SIG-M5 treated with dmso at 0.1 percent for 504 hours (cell line): ENCODE measurements at regions not wholly inside any gene's neighbourhood (a gene's known extent, or its start where the extent isn't known, plus 50 kb on each side); places are given as distances from the start of the nearest gene placed in this dataset.
"Not testable (repeated sequence)": the region's sequence is repeated elsewhere in the genome, so short reads cannot be mapped to it uniquely, and the experiment has no call there.

ENCODE experiments used
- DNase-seq: peaks from one replicate; lab custom pipeline; 2025; ENCODE audit not compliant: unreplicated experiment; lab: John Stamatoyannopoulos, UW

DNA sequence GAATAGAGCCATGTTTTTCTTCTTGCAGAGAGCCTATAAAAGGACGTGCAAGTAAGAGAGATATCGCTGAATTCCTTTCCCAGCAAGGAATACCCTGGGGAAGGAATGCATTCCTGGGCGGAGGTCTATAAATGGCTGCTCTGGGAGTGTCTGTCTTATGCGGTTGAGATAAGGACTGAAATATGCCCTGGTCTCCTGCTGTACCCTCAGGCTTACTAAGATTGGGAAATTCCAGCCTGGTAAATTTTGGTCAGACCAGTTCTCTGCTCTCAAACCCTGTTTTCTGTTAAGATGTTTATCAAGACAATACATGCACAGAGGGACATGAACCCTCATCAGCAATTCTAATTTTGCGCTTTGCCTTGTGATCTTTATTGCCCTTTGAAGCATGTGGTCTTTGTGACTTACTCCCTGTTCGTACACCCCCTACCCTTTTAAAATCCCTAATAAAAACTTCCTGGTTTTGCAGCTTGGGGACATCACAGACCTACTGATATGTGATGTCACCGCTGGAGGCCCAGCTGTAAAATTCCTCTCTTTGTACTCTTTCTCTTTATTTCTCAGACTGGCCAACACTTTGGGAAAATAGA is 191.2 kb upstream of the ZNF804A start:
- not testable (repeated sequence) for DNase-seq

DNA sequence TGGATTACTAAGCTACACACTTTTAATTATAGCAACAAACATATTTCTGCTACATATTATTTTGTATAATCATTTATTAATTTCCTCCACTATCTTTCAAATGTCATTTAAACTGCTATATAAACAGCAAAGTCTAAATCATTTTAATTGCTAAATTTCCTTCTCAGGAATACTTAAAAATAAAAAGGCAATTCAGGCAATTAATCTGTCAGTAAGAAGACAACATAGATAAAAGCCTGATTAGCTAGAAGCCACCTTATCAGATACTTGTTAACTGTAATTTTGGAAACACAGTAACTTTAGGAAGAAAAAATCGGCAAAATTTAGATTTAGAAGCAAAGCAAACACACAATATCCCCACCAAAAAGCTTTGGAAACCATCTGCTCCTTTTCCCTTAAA is 188.2 kb upstream of the ZNF804A start:
- DNase-seq = no peak

DNA sequence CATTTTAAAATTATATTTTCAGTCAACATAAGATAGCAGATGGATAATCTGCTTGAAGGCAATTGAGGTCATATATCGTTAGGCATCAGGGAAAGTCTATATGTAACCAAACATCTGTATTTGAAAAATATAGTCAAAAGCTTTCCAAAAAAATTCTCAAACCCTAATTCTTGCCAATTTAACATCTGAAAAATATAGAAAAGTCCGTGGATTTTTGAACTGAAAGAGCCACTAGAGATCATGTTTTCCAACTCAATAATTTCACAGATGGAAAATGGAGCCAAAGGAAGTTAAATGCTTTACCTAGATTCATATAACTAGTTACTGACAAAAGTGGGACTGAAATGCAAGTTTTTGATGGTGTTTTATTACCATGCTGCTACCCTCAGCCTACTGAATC is 185.1 kb upstream of the ZNF804A start:
- no peak for DNase-seq

DNA sequence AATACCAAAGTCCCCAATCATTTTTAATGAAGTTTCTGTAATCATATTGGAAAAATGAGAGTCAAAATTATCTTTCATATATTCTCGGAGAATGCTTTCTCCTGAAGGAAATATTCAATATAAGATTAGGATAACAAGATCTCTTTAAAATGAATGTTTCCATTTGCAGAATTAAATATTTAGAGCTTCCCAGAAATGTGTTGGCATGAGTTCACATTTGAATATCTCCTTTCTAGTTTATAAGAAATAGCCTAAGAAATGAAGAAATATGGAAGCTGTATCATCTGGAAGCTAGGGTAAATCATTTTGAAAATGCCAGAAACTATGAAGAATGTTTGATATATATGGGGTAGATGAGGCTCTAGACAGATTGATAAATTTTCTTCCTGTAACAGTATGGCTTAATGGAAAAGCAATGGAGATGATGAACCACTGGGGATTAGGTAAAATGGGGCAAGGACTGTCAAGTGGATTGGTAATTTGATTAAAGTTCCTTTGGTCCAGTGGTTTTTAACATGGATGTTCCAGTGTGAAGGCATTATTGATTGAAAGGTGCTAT is 184.6 kb upstream of the ZNF804A start:
- no peak for DNase-seq

DNA sequence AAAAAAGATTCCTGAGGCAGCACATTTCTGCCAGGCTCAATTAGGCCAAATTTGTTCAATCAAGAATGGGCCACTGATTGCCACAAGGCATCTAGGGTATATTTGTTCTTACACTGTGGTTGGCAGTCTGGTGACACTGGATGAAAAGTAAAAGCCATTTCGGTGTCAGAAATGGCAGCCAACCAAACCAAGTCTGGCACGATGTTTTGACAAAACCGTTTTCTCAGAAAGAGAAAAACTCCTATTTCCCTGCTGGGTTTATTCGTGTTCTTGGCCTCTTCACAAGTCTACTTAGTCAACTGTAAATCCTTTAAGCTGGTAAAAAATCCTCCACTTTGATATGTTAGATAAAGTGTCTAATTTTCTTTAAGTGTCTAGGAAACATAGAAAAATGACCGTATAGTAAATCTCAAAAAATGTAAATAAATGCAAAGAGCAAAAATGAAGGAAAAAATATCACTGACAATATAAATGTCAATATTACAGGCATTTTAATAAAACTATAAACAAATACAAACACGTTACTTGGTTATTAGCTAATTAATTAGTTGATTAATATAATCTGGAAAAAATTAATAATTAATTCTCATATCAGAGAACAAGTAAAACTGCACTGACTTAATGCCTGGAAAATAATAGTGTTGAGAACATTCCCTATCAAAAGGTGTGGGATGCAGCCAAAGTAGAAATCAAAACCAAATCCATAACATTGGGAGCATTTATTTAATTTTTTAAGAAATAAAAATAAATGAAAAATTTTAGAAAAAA is 182.0 kb upstream of the ZNF804A start:
- DNase-seq = no peak

DNA sequence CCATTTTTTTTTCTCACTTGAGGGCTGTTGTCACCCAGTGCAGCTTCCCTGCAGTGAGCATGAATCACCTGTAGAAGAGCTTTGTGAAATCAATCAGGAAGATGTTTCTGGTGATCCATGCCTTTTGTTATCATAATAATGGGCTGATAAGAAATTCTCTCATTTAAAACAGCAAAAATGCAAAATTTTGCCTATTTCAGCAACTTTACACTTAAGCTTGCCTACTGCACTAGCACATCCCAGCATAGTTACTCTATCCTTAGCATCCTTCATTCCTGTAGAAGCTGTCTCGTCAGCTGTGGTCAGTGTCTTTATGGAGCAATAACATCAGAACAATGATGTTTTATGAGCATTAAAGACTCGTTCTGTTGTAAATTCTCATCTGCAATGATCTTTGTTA is 178.6 kb upstream of the ZNF804A start:
- DNase-seq = no peak

DNA sequence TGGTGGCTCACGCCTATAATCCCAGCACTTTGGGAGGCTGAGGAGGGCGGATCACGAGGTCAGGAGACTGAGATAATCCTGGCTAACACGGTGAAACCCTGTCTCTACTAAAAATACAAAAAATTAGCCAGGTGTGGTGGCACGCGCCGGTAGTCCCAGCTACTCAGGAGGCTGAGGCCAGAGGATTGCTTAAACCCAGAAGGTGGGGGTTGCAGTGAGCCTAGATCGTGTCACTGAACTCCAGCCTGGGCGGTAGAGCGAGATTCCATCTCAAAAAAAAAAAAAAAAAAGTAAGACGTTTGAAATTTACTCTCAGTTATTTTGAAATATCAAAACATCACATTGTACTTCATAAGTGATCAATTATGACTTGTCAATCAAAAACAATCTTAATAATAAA is 176.9 kb upstream of the ZNF804A start:
- not testable (repeated sequence) for DNase-seq

DNA sequence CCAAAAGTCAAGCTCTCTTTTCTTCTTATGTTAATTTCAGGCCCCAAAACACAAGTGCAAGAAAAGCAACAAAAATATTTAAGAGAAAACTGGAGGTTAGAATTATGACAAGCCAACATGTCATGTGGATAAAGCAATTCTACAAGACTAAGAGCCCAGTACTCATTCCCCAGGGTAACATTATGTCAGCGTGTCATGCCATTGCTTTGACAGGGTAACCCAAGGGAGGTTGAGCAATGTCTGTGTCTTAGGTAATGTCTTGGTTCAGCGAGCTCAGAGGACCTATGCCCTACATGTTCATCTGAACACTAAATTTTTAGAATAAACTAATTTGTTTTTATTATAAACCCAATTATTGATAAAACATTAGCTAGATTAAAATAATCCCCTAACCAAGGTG is 173.2 kb upstream of the ZNF804A start:
- DNase-seq = peak; percentile 55

DNA sequence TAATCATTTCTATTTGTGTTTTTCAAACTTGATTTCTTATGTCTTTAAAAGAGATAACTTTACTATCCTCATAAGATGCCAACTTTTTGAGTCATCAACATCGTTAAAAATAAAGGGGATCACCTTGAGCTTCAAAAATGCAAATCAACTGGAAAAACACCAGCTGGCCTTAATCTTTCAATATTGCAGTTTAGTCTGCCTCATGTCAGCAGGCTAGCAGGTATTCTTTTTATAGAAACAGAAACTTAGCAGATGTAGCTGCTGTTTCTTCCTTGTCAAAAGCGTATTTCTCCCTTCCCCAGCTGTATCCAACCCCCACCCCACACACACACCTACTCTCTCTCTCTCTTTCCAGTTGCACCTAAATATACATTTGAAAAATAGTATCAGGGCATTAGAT is 154.1 kb upstream of the ZNF804A start:
- no peak for DNase-seq

DNA sequence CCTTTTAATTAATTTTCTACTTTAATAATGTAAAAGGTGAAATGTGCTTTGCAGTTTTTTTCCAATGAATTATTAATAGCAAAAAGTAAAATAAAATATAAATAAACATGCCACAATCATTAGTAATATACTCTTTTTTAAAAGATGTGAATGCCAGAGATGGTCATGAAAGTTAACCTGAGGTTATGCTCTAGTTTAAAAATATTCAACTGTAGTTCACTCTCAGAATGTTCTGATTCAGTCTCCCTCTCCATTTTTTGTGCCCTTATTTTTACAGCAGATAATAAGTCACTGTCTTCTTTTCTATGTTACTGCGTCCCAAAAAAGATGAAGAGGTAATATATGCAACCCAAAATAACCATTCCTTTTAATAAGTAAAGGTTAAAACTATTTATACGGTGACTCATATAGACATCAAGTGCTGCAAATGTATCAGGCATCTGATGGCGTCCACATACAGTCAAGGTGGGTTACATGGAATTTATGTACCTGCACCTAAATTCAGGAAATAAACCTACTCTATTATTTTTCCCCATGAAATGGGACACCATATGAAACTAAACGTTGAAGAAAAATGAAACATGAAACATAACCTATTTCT is 153.6 kb upstream of the ZNF804A start:
- no peak for DNase-seq

DNA sequence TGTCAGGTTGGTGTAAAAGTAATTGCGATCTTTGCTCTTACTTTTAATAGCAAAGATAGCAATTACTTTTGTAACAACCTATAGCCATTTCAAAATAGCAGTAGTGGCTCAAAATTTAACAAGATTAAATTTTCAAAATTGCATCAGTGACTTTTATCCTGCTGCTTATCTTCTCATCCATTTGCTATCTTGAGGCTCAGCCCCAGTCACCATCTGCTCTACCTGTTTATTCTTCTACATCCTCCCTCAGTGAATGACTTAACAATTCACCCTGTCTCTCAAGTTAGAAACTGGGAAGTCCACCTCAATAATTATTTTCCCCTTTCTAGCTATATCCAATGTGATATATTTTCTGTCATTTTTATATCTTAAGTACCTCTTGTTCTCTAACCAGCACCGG is 148.6 kb upstream of the ZNF804A start:
- DNase-seq = no peak

DNA sequence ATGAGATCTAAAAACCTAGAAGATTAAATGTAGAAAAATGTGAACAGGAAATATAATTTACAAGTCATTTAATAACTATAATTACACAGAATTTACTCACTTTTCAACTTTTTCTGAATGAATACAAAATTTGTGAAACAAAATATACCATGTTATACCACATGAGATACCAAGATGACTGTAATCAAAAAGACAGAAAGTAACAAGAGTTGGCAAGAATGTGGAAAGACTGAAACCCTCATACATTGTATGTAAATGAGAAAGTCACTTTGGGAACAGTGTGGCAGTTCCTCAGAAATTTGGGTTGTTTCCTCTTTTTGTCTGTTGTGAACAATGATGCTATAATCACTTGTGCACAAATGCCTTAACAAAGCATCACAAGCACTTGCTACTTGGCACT is 145.4 kb upstream of the ZNF804A start:
- peak; percentile 5 for DNase-seq

DNA sequence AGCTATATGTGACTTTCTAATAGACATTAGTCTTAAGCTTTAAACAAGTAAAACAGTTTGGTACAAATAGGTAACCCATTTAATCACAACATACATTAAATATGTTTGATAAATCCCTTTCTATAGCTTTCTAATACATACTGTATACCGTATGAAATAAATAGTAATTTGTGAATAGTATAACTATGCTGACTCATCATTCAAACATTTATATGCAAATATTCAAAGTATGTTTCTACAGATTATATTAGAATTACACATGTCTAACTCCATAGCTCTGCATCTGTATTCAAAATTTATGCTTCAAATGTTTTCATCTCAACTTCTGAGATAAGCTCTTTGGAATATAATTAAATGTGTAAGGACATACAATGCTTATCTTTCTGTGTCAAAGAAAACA is 142.7 kb upstream of the ZNF804A start:
- no peak for DNase-seq

DNA sequence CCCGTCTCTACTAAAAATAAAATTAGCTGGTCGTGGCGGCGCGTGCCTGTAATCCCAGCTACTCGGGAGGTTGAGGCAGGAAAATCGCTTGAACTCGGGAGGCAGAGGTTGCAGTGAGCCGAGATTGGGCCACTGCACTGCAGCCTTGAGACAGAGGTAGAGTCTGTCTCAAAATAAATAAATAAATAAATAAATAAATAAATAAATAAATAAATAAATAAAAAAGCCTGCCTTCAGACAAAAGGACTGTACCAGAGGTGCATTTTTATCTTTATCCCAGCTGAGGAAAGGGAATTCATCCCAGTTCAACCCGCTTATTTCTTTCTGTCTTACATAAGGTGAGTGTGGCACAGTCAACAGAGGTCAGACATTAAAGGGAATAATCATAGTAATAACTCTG is 141.6 kb upstream of the ZNF804A start:
- not testable (repeated sequence) for DNase-seq

DNA sequence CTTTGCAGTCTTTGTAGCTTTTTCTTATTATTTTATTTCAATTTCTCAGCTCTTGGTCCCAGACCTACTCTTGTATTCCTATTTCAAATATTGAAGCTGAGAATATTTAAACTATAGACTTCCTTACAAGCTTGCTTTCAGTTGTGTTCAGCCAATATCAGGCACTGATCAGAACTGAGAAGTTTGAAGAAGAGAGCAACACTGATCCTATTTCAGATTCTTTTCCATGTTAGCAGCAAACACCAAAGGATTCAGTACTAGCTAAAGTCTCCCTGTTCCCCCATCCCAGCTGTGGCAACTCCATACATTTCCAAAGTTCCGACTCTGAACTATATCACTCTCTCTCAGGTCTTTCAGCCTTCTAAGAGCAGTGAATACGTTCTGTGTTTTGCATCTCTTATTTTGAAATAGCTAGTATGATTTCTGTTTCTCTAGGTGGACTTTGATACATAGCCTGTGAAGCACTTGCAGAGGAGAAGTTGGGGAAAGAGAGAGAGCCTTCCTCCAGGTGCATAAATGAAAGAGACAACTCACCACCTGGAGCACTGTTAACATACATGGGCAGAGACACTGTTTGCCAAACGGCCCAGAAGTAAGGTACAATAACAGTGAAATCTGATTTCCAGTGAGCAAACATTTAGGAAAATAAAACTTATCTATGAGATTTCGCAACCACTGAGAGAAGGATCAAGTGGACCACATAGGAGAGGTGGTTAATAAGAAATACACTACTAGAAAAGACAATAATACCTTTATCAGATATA is 135.0 kb upstream of the ZNF804A start:
- no peak for DNase-seq

DNA sequence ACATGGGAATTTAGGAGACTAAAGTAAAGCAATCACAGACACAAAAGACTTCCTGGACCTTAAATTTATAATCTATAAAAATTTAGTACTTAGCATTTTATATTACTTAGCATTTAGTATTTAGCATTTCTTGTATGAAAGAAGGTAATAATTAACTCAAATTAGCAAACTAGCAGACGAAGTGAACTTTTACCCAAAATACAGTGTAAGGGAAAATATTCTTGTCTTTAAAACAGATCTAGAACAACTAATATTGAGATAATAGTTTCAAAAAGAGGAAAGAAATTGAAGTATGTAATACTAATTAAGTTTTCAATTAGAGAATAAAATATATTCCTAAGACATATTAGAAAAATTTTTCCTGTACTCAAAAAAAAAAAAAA is 134.5 kb upstream of the ZNF804A start:
- no peak for DNase-seq

DNA sequence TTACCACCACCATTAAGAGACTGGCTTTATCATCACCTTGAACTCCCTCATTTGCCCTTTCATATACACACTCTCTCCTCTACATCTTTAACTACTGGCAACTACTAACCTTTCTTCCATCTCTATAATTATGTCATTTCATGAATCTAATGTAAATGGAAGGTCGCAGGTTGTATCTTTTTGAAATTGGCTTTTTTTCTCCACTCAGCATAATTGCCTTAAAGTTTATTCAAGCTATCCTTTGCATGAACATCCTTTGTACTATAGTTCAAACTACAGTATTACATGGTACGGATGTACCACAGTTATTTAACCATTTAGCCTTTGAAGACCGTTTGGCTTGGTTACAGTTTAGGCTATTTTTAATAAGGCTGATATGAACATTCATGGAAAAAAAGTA is 129.5 kb upstream of the ZNF804A start:
- no peak for DNase-seq

DNA sequence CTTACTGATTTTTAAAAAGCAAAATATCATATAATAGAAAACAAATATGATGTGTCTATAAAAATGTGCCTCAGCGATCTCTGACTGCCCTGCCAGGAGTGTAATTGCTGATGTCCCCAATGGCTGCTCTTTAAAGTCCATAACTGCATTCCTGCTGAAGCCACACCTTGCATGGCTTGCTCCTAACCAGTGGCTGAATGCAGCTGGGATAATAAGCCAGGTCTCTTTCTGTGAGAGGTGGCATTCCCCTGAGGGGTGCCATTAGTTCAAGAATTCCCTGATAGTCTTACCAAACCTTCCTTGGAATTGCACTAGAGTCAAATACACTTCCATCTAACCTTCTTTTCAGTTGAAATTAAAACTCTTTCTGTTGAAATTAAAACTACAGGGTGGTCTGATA is 125.8 kb upstream of the ZNF804A start:
- no peak for DNase-seq

DNA sequence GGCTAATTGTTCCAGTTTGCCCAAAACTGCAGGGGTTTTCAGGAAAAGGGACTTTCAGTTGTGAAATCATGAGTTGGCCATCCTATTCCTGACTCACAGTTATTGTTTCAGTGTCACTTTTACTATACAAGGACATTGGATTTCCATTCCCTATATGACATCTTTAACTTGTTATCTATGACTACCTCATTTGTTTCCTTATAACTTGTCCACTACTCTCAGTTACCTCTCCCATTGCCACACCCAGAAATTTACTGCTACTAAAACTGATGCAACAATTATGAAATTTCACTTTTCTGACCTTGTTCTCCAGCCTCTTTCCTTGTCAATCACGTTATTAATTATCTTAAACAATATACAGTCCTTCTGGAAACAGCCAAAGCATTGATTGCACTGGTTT is 116.5 kb upstream of the ZNF804A start:
- no peak for DNase-seq

DNA sequence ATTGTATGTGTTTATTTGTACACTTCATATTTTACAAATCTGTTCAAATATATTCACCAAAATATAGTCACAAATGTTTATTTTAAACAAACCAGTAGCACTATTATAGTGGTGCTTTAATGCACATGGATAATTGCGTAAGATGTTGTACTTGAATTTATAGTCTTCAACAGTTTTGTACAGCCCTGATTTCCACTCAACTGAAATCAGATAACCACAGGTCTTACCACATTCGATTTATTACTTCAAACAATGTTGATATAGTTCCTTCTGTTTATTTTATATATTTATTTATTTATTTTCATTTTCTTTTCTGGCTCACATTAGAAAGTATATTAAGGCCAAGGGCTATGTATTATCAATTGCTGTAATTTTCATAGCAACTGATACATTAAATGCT is 99.4 kb upstream of the ZNF804A start:
- DNase-seq = no peak

DNA sequence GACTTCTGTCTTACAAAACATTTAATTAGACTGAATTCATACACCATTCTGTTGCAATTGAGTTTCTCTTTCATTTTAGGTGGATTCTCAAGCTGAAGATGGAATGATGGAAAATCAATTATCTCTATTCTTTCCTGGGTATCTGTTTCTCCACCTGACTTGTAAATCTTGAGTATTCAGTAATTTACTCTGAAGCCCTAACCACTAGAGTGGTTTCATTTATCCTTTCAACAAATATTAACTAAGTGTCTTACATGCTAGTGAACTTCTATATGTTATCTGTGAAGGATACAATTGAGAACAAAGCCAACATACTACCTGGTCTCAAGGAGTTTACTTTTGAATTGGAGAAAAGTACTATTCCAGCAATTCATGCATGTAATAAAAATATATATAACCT is 94.1 kb upstream of the ZNF804A start:
- DNase-seq = no peak

DNA sequence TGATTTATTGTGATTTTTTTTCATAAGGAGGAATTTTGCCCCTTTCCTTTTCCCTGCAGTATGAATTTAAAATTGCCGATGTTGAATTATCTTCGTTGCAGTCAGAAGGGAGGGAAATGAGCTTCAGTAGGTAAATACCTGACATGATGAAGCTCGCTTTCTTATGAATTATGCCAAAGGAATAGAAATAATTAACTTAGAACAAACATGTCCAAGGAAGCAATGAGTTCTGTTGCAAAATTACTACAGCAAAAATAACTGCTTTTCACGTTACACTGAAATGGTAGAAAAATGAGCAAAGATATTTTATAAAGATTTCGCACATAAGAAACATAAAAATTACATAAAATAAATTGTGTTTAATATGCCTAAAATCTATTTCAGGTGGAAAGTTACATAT is 91.1 kb upstream of the ZNF804A start:
- DNase-seq = no peak
